ENCODE measurements at regions not wholly inside any gene's neighbourhood (a gene's known extent, or its start where the extent isn't known, plus 50 kb on each side); places are given as distances from the start of the nearest gene placed in this dataset.
A peak's percentile ranks its signal among the peaks of the same experiment; 100 is the strongest.
"Not testable (repeated sequence)": the region's sequence is repeated elsewhere in the genome, so short reads cannot be mapped to it uniquely, and the experiment has no call there.

DNA sequence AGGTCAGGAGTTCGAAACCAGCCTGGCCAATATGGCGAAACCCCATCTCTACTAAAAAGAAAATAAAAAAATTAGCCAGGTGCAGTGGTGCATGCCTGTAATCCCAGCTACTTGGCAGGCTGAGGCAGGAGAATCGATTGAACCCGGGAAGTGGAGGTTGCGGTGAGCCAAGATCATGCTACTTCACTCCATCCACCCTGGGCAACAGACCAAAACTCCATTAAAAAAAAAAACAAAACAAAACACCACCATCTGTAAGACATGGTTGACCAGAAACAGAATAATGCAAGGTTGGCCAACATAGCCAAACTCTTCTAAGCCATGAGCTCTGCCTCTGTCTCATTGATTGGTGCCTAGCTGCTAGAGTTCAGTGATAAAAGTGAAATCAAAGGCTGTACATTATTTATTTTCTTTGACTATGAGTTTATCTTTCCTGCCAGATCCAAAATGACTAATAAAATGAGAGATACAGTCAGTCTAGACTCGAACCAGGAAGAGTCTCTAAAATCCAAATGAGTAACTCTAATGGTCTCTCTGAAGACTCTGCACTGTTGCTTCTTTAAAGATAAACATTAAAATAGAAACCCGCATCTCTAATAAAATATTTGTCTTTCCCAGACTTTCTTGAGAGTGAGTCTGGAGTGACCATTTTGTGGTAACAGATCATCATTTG, 404.7 kb downstream of the DAD1 start:
- no peak for DNase-seq

DNA sequence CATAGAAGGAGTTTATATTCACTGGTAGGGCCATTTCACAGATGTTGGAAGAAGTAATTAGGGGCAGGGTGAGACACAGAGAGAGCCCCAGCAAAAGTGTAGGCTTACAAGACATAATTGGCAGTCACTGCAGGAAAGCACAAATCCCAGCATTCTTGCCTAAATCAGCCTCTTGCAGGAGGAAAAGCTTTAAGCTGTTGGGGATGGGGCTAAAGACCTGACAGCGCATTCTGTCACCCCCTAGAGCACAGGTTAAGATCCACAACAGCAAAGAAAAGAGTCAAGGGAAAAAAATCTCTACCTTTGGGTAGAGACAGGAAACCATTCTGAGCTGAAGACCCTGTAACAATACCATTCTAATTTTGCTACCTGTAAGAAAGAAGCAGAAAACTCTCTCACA, 409.0 kb downstream of the DAD1 start:
- no peak for DNase-seq

DNA sequence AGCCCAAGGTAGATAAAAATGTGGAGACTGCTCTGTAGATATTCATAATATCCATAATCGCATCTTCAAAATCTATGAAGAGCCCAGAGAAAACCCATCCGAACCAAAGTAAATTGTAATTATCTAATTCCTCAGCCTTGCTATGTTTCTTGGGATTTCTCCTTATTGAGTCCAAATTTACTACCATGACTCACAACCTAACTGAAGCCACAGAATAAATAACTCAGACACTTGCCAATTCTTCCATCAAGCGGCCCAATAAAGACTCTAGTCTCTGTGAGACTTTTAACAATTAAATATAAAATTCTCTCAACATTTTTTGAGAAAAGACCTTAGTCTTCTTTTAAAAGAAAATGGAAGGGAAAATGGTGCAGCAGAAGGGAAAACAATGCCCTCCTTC, 409.8 kb downstream of the DAD1 start:
- no peak for DNase-seq

GRCh38 chr14:22178333-22178839, 410.6 kb downstream of the DAD1 start:
- no peak for DNase-seq

DNA sequence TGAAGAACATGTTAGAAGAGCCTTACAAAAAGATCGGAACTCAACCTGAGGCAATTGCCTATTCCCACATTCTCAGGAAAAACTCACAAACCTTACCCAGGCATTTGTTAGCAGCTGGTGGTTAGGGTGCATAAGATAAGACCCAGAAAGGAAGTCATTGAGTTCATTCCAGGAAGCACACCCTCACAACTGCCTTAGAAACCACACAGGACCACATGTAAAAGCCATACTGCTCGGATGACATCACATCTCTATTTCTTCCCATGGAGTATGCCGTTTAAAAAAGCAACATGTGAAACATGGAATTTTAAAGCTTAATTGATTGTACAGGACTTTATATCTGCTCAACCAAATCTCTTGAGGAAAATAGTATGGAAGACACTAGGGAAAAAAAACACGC, 411.2 kb downstream of the DAD1 start:
- DNase-seq = no peak

- no peak for DNase-seq
Measured at GRCh38 chr14:22176957-22177356, 412.1 kb downstream of the DAD1 start.

GRCh38 chr14:22175278-22175558, 413.8 kb downstream of the DAD1 start:
- DNase-seq = not testable (repeated sequence)

- DNase-seq = no peak
Measured at GRCh38 chr14:22174412-22175277, 414.4 kb downstream of the DAD1 start.

DNA sequence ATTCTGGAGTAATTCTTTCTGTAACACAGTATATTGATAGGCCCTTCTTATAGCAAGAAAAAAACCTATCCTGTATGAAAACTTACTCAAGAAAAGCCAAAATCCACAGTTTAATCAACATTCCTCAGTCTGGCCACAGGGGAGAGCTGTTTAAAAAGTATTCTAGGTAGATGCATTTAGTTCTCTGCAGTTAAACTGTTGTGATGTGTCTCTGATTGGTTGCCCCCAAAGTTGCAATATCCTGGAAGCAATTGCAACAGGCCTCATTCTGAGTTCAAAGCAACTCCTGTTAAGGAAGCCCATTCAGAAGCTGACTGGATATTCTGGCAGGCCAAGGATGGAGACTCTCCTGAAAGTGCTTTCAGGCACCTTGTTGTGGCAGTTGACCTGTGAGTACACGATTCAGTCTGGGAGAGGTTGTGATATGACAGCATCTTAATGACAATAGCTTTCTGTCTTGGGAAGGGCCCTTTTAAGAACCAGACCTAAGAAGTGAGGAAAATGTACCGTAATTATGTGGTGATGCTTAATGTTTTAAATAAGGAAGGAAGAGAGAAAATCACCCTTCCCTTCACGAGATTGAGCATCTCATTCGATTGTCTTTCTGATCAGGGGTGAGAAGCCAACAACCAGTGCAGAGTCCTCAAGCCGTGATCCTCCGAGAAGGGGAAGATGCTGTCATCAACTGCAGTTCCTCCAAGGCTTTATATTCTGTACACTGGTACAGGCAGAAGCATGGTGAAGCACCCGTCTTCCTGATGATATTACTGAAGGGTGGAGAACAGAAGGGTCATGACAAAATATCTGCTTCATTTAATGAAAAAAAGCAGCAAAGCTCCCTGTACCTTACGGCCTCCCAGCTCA, 420.7 kb downstream of the DAD1 start:
- DNase-seq = no peak

GRCh38 chr14:22164616-22165015, 424.4 kb downstream of the DAD1 start:
- DNase-seq = no peak

- no peak for DNase-seq
Measured at GRCh38 chr14:22163051-22163450, 426.0 kb downstream of the DAD1 start.

DNA sequence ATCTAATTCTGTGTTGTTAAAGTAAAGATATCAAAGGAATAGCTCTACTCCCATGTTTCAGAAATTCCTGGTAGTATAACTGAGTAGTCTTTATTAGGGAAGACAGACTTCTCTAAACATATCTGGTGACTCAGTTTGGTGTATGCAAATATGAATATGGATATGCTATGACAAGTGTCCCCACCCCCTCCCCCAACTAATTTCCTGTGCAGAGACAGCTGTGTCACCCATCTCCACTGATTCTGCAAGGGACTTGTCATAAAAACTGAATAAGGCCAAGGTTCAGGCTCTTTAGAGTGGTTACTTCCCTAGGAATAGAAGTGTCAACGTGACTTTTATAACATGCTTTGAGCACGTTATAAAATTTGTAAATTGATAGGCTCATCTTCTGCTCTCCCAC, 429.1 kb downstream of the DAD1 start:
- peak; percentile 12 for DNase-seq

DNA sequence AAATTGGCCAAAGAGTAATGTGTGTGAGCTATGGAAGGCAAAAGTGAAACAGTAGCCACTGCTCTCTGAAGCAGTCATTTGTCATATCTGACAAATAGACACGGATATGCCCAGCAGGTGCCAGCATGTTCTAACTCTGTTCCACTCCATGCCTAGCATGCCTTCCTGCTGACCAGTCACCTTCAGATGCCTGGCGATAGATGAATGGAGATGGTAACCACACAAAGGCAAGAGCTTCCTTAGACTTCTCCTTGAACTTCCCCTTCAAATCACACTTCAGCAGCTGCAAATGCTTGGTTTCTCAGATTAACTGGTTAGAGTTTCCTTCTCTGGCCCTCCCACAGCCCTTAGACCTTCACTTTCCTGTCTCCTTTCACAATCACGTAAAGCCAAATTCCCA, 429.9 kb downstream of the DAD1 start:
- no peak for DNase-seq

DNA sequence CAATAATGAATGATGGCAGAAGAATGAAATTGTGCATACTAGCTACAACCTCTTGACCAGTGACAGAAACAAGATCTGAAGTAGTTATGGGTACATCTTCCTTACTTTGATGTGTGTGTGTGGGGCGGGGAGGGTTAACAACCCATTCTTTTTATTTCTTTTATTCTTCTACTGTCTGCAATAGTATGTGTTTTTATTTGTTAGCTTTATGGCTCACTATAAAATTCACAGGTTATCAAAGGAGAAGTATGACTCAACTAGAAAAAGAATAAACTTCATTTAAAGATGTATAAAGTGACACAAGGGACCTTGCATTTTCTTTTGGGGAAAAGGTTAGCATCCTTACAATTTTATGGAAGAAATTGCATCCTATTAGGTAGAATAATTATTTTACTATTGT, 430.5 kb downstream of the DAD1 start:
- DNase-seq = no peak

- DNase-seq = no peak
Measured at GRCh38 chr14:22155571-22155970, 433.5 kb downstream of the DAD1 start.

DNA sequence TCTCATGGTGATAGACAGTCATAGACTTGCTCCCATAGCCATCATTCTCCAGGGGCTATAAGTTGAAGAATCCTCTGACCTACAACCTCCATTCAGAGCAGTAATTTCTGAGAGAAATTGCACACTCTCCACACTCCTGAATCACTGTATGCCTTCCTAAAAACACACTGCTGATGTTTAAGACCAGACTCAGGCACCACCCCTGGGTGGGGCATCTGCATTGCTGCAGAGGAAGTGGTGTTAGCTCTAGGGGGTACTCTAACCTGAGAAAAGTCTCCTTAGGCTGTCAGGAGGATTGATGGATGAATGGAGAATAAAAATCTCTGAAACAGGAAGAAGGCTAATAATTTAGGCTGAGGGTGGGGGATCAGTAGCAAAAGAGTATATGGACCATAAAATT, 436.1 kb downstream of the DAD1 start:
- DNase-seq = no peak

- DNase-seq = no peak
Measured at GRCh38 chr14:22152161-22152870, 436.7 kb downstream of the DAD1 start.

- DNase-seq = no peak
Measured at GRCh38 chr14:22151121-22151520, 437.9 kb downstream of the DAD1 start.

DNA sequence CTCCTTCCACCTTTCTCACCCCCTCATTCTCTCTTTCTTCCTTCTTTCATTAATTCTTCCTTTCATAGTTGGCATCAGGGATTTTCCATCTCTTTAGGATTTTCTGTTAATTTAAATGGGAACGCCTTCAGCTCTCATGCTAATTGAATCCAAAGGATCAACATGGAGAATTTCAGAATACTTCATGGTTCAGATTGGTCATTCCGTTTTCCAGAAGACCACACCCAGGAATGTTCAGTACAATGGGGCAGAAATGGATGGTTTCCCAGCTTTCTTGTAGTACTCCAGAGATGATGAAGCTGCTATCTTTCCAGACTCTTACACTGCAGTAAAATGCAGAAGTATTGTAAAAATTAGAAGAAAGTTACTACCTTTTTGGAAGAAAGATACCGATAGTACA, 440.0 kb downstream of the DAD1 start:
- no peak for DNase-seq

DNA sequence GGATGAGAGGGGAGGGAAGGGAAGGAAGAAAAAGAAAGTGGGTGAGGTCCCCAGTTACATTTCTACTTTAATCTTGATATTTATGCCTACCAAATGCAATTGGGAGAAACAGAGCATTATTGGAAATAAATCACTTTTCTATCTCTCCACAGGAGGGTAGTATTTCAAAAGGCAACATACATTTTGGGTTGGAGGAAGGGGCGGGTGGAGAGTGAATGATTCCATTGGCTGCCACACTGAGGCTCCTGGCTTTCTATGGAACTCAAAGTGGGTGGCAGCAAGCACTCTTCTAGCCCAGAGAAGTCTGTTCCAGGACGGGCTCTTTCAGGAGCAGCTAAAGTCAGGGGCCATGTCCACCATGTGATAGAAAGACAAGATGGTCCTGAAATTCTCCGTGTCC, 441.3 kb downstream of the DAD1 start:
- no peak for DNase-seq

GRCh38 chr14:22143363-22143762, 445.7 kb downstream of the DAD1 start:
- no peak for DNase-seq

GRCh38 chr14:22140633-22141032, 448.4 kb downstream of the DAD1 start:
- DNase-seq = no peak
